ENCODE measurements at regions not wholly inside any gene's neighbourhood (a gene's known extent, or its start where the extent isn't known, plus 50 kb on each side); places are given as distances from the start of the nearest gene placed in this dataset.
A peak's percentile ranks its signal among the peaks of the same experiment; 100 is the strongest.

- ATAC-seq (ENCODE audit: low FRiP score in 2 of 2) (no peak), DNase-seq (no peak)
- Histone ChIP-seq H3K4me1 (no peaks in the 10 kb centered on the region), H3K36me3 (no peaks in the 10 kb centered on the region), H3K4me3 (no peak overlapping the region), H3K9me3 (no peaks in the 10 kb centered on the region), H3K27ac (no peak overlapping the region), H3K27me3 (no peaks in the 10 kb centered on the region)
- 65 to 71% methylated on average over 4 of the region's 4 CpGs for WGBS, 2 donors
- TF ChIP-seq CTCF (IDR thresholded peaks at IDR 0.05) = no peak
- TF ChIP-seq EP300 (IDR thresholded peaks at IDR 0.05) = no peak
- no peak for TF ChIP-seq POLR2A (IDR thresholded peaks at IDR 0.05)
- no peak for TF ChIP-seq POLR2AphosphoS5 (IDR thresholded peaks at IDR 0.05)
These were observed 527.8 kb downstream of the AGTPBP1 start for GRCh38 chr9:85213650-85214607.

- no peaks in the 10 kb centered on the region for H3K9me3 ChIP-seq
- no peak overlapping the region for H3K4me3 ChIP-seq
- WGBS, 2 donors = 66 to 75% methylated on average over 2 of the region's 2 CpGs
- DNase-seq (no peak), ATAC-seq (ENCODE audit: low FRiP score in 2 of 2) (peak in 1 of 2 donors; percentile 67)
- H3K27me3 ChIP-seq = no peaks in the 10 kb centered on the region
- TF ChIP-seq EP300 (IDR thresholded peaks at IDR 0.05) (no peak), CTCF (IDR thresholded peaks at IDR 0.05) (no peak), POLR2AphosphoS5 (IDR thresholded peaks at IDR 0.05) (no peak), POLR2A (IDR thresholded peaks at IDR 0.05) (no peak)
- no peaks in the 10 kb centered on the region for H3K4me1 ChIP-seq
- no peak overlapping the region for H3K27ac ChIP-seq
- no peaks in the 10 kb centered on the region for H3K36me3 ChIP-seq
These were observed 528.9 kb downstream of the AGTPBP1 start for GRCh38 chr9:85212887-85213286.

GRCh38 chr9:85212209-85212608 is 529.5 kb downstream of the AGTPBP1 start:
- H3K4me3 ChIP-seq = no peak overlapping the region
- 53 to 61% methylated on average over 4 of the region's 4 CpGs for WGBS, 2 donors
- peak in 1 of 2 donors; percentile 54 for ATAC-seq (ENCODE audit: low FRiP score in 2 of 2)

GRCh38 chr9:85208666-85209065 is 533.1 kb downstream of the AGTPBP1 start:
- no peak for TF ChIP-seq EP300 (IDR thresholded peaks at IDR 0.05)
- no peak for TF ChIP-seq POLR2AphosphoS5 (IDR thresholded peaks at IDR 0.05)
- no peak for TF ChIP-seq CTCF (IDR thresholded peaks at IDR 0.05)
- no peak for TF ChIP-seq POLR2A (IDR thresholded peaks at IDR 0.05)
- 78 to 94% methylated on average over 1 of the region's 1 CpG for WGBS, 2 donors
- ATAC-seq (ENCODE audit: low FRiP score in 2 of 2) (no peak), DNase-seq (no peak)
- Histone ChIP-seq H3K27me3 (no peaks in the 10 kb centered on the region), H3K4me3 (no peak overlapping the region), H3K9me3 (no peaks in the 10 kb centered on the region), H3K36me3 (no peaks in the 10 kb centered on the region), H3K4me1 (no peaks in the 10 kb centered on the region), H3K27ac (no peak overlapping the region)

More at GRCh38 chr9:85212209-85212608, 529.5 kb downstream of the AGTPBP1 start:
- Histone ChIP-seq H3K4me1 (no peaks in the 10 kb centered on the region), H3K9me3 (no peaks in the 10 kb centered on the region), H3K27me3 (no peaks in the 10 kb centered on the region), H3K36me3 (no peaks in the 10 kb centered on the region), H3K27ac (no peak overlapping the region)
- DNase-seq = no peak
- no peak for TF ChIP-seq POLR2AphosphoS5 (IDR thresholded peaks at IDR 0.05)
- TF ChIP-seq CTCF (IDR thresholded peaks at IDR 0.05) = no peak
- TF ChIP-seq POLR2A (IDR thresholded peaks at IDR 0.05) = no peak
- TF ChIP-seq EP300 (IDR thresholded peaks at IDR 0.05) = no peak
